ENCODE measurements at regions not wholly inside any gene's neighbourhood (a gene's known extent, or its start where the extent isn't known, plus 50 kb on each side); places are given as distances from the start of the nearest gene placed in this dataset.

DNA sequence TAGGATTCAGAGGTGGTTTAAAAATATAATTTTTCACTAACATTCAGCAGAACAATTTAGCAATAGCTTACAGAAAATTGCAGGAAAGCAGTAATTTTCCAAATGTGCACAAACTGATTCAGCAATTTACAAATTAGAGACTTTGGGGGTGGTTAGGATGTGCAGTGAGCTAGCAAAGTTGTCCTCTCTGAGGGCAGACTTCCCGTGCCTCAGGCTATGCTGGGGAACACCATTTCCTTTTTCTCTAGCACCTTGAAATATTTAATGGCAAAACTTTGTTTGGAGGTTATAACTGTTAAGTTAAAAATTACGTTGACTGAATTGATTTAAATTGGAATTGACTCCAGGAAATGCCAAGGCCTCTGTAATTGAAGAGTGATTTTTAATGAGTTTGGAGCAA lies 258.9 kb downstream of the PTBP2 start:
- H3K4me1 ChIP-seq: no peaks in the 10 kb centered on the region
- DNase-seq (no peak), ATAC-seq (no peak), FAIRE-seq (no peak)
- H3K4me3 ChIP-seq: no peak overlapping the region
- no peak overlapping the region for H3K27ac ChIP-seq
- TF ChIP-seq, protein P1, sequence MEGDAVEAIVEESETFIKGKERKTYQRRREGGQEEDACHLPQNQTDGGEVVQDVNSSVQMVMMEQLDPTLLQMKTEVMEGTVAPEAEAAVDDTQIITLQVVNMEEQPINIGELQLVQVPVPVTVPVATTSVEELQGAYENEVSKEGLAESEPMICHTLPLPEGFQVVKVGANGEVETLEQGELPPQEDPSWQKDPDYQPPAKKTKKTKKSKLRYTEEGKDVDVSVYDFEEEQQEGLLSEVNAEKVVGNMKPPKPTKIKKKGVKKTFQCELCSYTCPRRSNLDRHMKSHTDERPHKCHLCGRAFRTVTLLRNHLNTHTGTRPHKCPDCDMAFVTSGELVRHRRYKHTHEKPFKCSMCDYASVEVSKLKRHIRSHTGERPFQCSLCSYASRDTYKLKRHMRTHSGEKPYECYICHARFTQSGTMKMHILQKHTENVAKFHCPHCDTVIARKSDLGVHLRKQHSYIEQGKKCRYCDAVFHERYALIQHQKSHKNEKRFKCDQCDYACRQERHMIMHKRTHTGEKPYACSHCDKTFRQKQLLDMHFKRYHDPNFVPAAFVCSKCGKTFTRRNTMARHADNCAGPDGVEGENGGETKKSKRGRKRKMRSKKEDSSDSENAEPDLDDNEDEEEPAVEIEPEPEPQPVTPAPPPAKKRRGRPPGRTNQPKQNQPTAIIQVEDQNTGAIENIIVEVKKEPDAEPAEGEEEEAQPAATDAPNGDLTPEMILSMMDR (IDR thresholded peaks at IDR 0.05): no peak
- peaks cover 0 to 3% (median 0%) of the 10 kb centered on the region in 4 donors for H3K27me3 ChIP-seq
- no peaks in the 10 kb centered on the region for H3K36me3 ChIP-seq
- 31 to 36% methylated on average over 2 of the region's 2 CpGs for WGBS, 2 donors
- intact Hi-C loops (cut with DNase I): no loop called here
- H3K9me3 ChIP-seq: no peaks in the 10 kb centered on the region

DNA sequence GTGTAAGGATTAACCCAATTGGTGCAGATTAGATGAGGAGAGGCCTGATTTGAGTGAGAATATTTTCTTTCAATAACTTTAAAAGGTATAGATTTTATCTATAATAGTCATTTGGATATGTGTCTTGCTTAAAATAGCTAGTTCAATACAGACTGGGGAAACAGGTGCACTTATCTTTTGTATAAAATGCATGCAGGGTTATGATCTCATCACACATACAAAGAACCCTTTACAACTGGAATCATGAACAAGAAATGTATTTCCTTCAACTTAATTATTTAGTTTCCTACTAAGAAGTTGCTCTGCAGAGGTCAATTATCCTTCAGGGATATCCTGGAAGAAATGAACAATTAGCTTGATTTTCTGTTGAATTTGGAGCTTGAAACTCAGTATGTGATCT lies 259.6 kb downstream of the PTBP2 start:
- Histone ChIP-seq H3K4me1 (no peaks in the 10 kb centered on the region), H3K36me3 (no peaks in the 10 kb centered on the region), H3K27me3 (no peaks in the 10 kb centered on the region), H3K9me3 (no peaks in the 10 kb centered on the region), H3K27ac (no peak overlapping the region), H3K4me3 (no peak overlapping the region)
- TF ChIP-seq, protein P1 (IDR thresholded peaks at IDR 0.05): no peak
- ATAC-seq (no peak), FAIRE-seq (no peak), DNase-seq (no peak)
- intact Hi-C loops (cut with DNase I): no loop called here

- TF ChIP-seq, protein P1 (IDR thresholded peaks at IDR 0.05): no peak
- no peak for ATAC-seq
- Histone ChIP-seq H3K4me1 (no peaks in the 10 kb centered on the region), H3K9me3 (no peaks in the 10 kb centered on the region), H3K27ac (no peak overlapping the region), H3K27me3 (no peaks in the 10 kb centered on the region), H3K36me3 (no peaks in the 10 kb centered on the region), H3K4me3 (no peak overlapping the region)
- DNase-seq: no peak
- no peak for FAIRE-seq
- intact Hi-C loops (cut with DNase I): no loop called here
- 71 to 78% methylated on average over 3 of the region's 3 CpGs for WGBS, 2 donors
Observed at GRCh38 chr1:96982118-96982517, 260.5 kb downstream of the PTBP2 start.

- DNase-seq: no peak
- no peak for ATAC-seq
- Histone ChIP-seq H3K27me3 (no peaks in the 10 kb centered on the region), H3K4me1 (no peaks in the 10 kb centered on the region), H3K9me3 (no peaks in the 10 kb centered on the region), H3K36me3 (no peaks in the 10 kb centered on the region), H3K27ac (no peak overlapping the region), H3K4me3 (no peak overlapping the region)
- TF ChIP-seq, protein P1 (IDR thresholded peaks at IDR 0.05): no peak
- 70 to 78% methylated on average over 8 of the region's 8 CpGs for WGBS, 2 donors
- intact Hi-C loops (cut with DNase I): no loop called here
- no peak for FAIRE-seq
Observed at GRCh38 chr1:96983866-96984265, 262.3 kb downstream of the PTBP2 start.

DNA sequence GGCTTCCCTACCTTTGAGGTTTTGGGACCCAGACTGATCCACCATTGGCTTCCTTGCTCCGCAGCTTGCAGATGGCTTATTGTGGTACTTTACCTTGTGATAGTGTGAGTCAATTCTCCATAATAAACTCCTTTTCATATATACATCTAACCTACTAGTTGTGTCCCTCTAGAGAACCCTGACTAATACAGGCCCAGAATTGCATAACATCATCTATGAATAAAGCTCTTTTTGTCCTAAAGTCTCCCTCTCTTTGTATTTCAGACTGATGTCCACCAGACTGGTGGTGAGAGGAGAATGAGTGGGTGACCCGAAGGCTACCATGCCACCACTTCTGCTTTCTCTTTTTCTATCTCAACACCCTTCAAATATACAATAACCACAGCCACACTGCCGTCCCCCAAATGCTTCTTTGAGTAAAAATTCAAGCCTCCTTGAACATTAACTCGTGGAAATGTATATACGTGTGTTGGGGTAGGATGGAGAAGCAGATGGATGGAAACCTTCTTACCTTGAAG lies 265.7 kb downstream of the PTBP2 start:
- Histone ChIP-seq H3K4me3 (no peak overlapping the region), H3K27me3 (no peaks in the 10 kb centered on the region), H3K36me3 (no peaks in the 10 kb centered on the region), H3K4me1 (no peaks in the 10 kb centered on the region), H3K9me3 (no peaks in the 10 kb centered on the region), H3K27ac (no peak overlapping the region)
- FAIRE-seq: no peak
- ATAC-seq: no peak
- DNase-seq: no peak
- intact Hi-C loops (cut with DNase I): no loop called here
- TF ChIP-seq, protein P1 (IDR thresholded peaks at IDR 0.05): no peak
- WGBS, 2 donors: 72 to 82% methylated on average over 5 of the region's 5 CpGs

Measured in pancreas (tissue), 10 donors.